ENCODE measurements at regions not wholly inside any gene's neighbourhood (a gene's known extent, or its start where the extent isn't known, plus 50 kb on each side); places are given as distances from the start of the nearest gene placed in this dataset.

DNA sequence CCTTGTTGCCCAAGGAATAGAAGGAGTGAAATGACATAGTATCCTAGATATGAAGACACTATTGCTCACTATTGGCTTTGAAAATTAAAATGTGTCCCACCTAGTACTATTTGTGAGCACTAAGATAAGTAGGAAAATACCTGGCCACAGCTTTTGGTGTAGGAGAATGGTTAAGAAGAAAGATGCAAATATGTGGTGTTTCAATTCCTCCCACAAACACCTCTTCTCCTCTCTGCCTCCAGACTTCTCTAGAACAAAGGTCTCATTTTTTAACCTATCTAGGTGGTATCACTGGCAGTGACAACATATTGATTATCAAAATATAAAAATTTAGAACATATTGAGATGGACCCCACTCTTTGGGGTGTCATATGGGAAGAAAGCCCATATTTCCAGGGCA is 929.9 kb upstream of the FANCL start:
- no peaks in the 10 kb centered on the region for H3K36me3 ChIP-seq (ENCODE audit: control insufficient read depth in 2 of 2, insufficient read depth in 2 of 2, low read length in 1 of 2)
- POLR2A ChIA-PET: no interaction called here
- H3K9me3 ChIP-seq (replicated peaks; ENCODE audit: control insufficient read depth, insufficient read depth, low read length): no peaks in the 10 kb centered on the region
- FAIRE-seq: no peak
- RAD21 ChIA-PET (ENCODE audit: unreplicated experiment): no interaction called here
- H3K27me3 ChIP-seq (replicated peaks in 1 of 2; ENCODE audit: control insufficient read depth in 2 of 2, insufficient read depth in 2 of 2, low read length in 1 of 2): no peaks in the 10 kb centered on the region; a peak in 1 of 4 replicates
- SMC1A ChIA-PET (ENCODE audit: uncharacterized antibody, unreplicated experiment): no interaction called here
- no peak overlapping the region for H3K4me3 ChIP-seq
- 0 out of 3 replicates have a peak, but pooled peaks have one; percentile 27 for ATAC-seq
- BruUV-seq (replicated peaks): no TSS peak
- H4K20me1 ChIP-seq (ENCODE audit: control insufficient read depth, insufficient read depth): no peaks in the 10 kb centered on the region
- no peak for DNase-seq (ENCODE audit: low read depth, low spot score)
- no peak overlapping the region for H2AFZ ChIP-seq (ENCODE audit: control insufficient read depth, low read depth, low read length)
- no peak overlapping the region for H3K4me2 ChIP-seq (ENCODE audit: control insufficient read depth, insufficient read depth)
- TF ChIP-seq, protein P1, sequence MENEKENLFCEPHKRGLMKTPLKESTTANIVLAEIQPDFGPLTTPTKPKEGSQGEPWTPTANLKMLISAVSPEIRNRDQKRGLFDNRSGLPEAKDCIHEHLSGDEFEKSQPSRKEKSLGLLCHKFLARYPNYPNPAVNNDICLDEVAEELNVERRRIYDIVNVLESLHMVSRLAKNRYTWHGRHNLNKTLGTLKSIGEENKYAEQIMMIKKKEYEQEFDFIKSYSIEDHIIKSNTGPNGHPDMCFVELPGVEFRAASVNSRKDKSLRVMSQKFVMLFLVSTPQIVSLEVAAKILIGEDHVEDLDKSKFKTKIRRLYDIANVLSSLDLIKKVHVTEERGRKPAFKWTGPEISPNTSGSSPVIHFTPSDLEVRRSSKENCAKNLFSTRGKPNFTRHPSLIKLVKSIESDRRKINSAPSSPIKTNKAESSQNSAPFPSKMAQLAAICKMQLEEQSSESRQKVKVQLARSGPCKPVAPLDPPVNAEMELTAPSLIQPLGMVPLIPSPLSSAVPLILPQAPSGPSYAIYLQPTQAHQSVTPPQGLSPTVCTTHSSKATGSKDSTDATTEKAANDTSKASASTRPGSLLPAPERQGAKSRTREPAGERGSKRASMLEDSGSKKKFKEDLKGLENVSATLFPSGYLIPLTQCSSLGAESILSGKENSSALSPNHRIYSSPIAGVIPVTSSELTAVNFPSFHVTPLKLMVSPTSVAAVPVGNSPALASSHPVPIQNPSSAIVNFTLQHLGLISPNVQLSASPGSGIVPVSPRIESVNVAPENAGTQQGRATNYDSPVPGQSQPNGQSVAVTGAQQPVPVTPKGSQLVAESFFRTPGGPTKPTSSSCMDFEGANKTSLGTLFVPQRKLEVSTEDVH (IDR thresholded peaks at IDR 0.05; ENCODE audit: low read depth, partially characterized antibody): no peak
- TF ChIP-seq RUNX3 (IDR thresholded peaks at IDR 0.05; ENCODE audit: low read length): peak; percentile 25; the same call in 1 of the 2 replicates
- CTCF ChIA-PET: interaction anchor here (0.9 to 1.3 kb wide), 3 partner anchors 11 to 145 kb away, joined by 3 read pairs; no protein-coding TSS in a partner anchor
- no peak overlapping the region for H3K9ac ChIP-seq (ENCODE audit: control insufficient read depth, insufficient read depth, low read length)
- H3K79me2 ChIP-seq (ENCODE audit: control insufficient read depth, insufficient read depth, low read length): no peaks in the 10 kb centered on the region
- in situ Hi-C loops (cut with MboI) (no loop called here), intact Hi-C loops (cut with micrococcal nuclease; ENCODE audit: unreplicated experiment) (loop anchor here (5.0 kb wide), 1 partner anchor 409 kb away; no protein-coding TSS in a partner anchor)
- H3K27ac ChIP-seq (ENCODE audit: control insufficient read depth, insufficient read depth): no peak overlapping the region
- no peaks in the 10 kb centered on the region; the same call in 1 of the 2 replicates for H3K4me1 ChIP-seq (ENCODE audit: control insufficient read depth, insufficient read depth, low read length)

DNA sequence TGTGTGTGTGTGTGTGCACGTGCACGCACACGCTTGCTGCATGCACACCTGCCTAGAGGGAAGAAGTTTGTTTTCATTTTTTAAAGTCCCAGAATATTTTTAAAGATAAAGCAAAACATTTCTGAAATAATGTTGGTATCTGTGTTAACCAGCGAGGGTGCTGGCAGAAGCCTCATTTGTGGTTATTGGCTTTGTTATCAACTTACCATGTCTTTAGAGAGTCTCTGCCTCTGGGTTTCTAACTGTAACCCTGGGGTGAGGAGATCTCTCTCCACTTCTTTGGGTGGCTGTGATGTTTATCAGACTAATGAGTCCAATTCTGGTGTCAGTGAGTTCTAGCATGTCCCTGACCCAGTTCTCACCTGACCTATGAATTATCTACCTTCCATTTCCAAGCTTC is 927.6 kb upstream of the FANCL start:
- TF ChIP-seq BCL11A (IDR thresholded peaks at IDR 0.05; ENCODE audit: low read depth, low read length): no peak
- no peak for TF ChIP-seq ASH2L (IDR thresholded peaks at IDR 0.05; ENCODE audit: borderline replicate concordance, low read depth)
- in situ Hi-C loops (cut with MboI): no loop called here
- no peak overlapping the region for H2AFZ ChIP-seq (ENCODE audit: control insufficient read depth, low read depth, low read length)
- intact Hi-C loops (cut with micrococcal nuclease; ENCODE audit: unreplicated experiment): no loop called here
- no peak overlapping the region for H3K4me3 ChIP-seq
- BruUV-seq (replicated peaks): no TSS peak
- H3K79me2 ChIP-seq (ENCODE audit: control insufficient read depth, insufficient read depth, low read length): no peaks in the 10 kb centered on the region
- WGBS (ENCODE audit: insufficient coverage, insufficient replicate concordance, low lambda C conversion rate, missing lambda C conversion rate): 65% methylated on average over 4 of the region's 4 CpGs
- ChIA-PET RAD21 (ENCODE audit: unreplicated experiment) (no interaction called here), CTCF (no interaction called here), POLR2A (no interaction called here), SMC1A (ENCODE audit: uncharacterized antibody, unreplicated experiment) (interaction anchor here (1.6 kb wide), 1 partner anchor 10 kb away, joined by 5 read pairs; no protein-coding TSS in a partner anchor)
- H3K27me3 ChIP-seq (replicated peaks in 1 of 2; ENCODE audit: control insufficient read depth in 2 of 2, insufficient read depth in 2 of 2, low read length in 1 of 2): no peaks in the 10 kb centered on the region; a peak in 1 of 4 replicates
- H3K4me1 ChIP-seq (ENCODE audit: control insufficient read depth, insufficient read depth, low read length): no peaks in the 10 kb centered on the region; the same call in 1 of the 2 replicates
- ATAC-seq: no peak
- DNase-seq (ENCODE audit: low read depth, low spot score): no peak
- H3K9me3 ChIP-seq (replicated peaks; ENCODE audit: control insufficient read depth, insufficient read depth, low read length): no peaks in the 10 kb centered on the region
- no peak overlapping the region for H3K27ac ChIP-seq (ENCODE audit: control insufficient read depth, insufficient read depth)
- no peaks in the 10 kb centered on the region for H4K20me1 ChIP-seq (ENCODE audit: control insufficient read depth, insufficient read depth)
- H3K4me2 ChIP-seq (ENCODE audit: control insufficient read depth, insufficient read depth): no peak overlapping the region
- no peak overlapping the region for H3K9ac ChIP-seq (ENCODE audit: control insufficient read depth, insufficient read depth, low read length)
- no peak for FAIRE-seq
- H3K36me3 ChIP-seq (ENCODE audit: control insufficient read depth in 2 of 2, insufficient read depth in 2 of 2, low read length in 1 of 2): no peaks in the 10 kb centered on the region

Data from GM12878 (cell line).